SK-N-SH (cell line): ENCODE measurements at regions not wholly inside any gene's neighbourhood (a gene's known extent, or its start where the extent isn't known, plus 50 kb on each side); places are given as distances from the start of the nearest gene placed in this dataset.
A peak's percentile ranks its signal among the peaks of the same experiment; 100 is the strongest.

Experiments
- CTCF ChIA-PET: fragments of 300-600, 350-600 bp; formaldehyde crosslinking; extraction: SDS; loops from one replicate; lab custom pipeline; 2021; lab: Yijun Ruan, JAX
- POLR2A ChIA-PET: fragments of 350-600 bp; sonication (Branson Sonifier 250); formaldehyde crosslinking; extraction: SDS; loops from one replicate; lab custom pipeline; 2020; ENCODE audit warnings: antibody characterized with exemption, inconsistent platforms; lab: Yijun Ruan, JAX
- DNase-seq: peaks from one replicate; pipeline ENCODE4 v3.0.0; 2012
- H2AFZ ChIP-seq: fragments of 200-600 bp; sonication (generic); 2 replicates; pipeline ENCODE4 v1.8.1; 2016; ENCODE audit warnings: antibody characterized with exemption, mild to moderate bottlenecking, low read depth
- H3F3A ChIP-seq: fragments of 200-600 bp; sonication (generic); replicated peaks from 2 replicates; pipeline ENCODE3; 2016; ENCODE audit warnings: antibody characterized with exemption, mild to moderate bottlenecking; ENCODE audit not compliant: insufficient read depth
- H3K27ac ChIP-seq, 2 experiments: fragments of 200-500 bp in 1 of 2; fragments of 200-600 bp in 1 of 2; sonication (Bioruptor generic) in 1 of 2; sonication (generic), shearing (Covaris generic) in 1 of 2; 2 replicates each; pipeline versions ENCODE4 v1.5.1 to v1.6.1; 2014 to 2016; ENCODE audit warnings: low read depth in 2 of 2, inconsistent platforms in 1 of 2, low read length in 1 of 2, mild to moderate bottlenecking in 1 of 2, mixed read lengths in 1 of 2
- H3K27me3 ChIP-seq: fragments of 200-600 bp; sonication (generic), shearing (Covaris generic); 2 replicates; pipeline ENCODE4 v1.6.1; 2016; ENCODE audit warnings: mixed run types; ENCODE audit not compliant: insufficient read depth
- H3K36me3 ChIP-seq, 2 experiments: fragments of 200-500 bp in 1 of 2; fragments of 200-600 bp in 1 of 2; sonication (Bioruptor generic) in 1 of 2; sonication (generic) in 1 of 2; replicated peaks in 1 of 2; 2 replicates each; pipeline versions ENCODE3 to v1.5.1; 2014 to 2016; ENCODE audit warnings: low read length in 1 of 2, mild to moderate bottlenecking in 1 of 2; ENCODE audit not compliant: insufficient read depth in 2 of 2, control insufficient read depth in 1 of 2
- H3K4me1 ChIP-seq, 2 experiments: fragments of 200-500 bp in 1 of 2; fragments of 200-600 bp in 1 of 2; sonication (Bioruptor generic) in 1 of 2; sonication (generic), shearing (Covaris generic) in 1 of 2; 2 replicates each; pipeline versions ENCODE4 v1.5.1 to v1.6.1; 2014 to 2016; ENCODE audit warnings: low read depth in 1 of 2, low read length in 1 of 2, mixed run types in 1 of 2; ENCODE audit not compliant: insufficient read depth in 2 of 2, control insufficient read depth in 1 of 2
- H3K4me2 ChIP-seq: fragments of 200-600 bp; sonication (generic), shearing (Covaris generic); 2 replicates; pipeline ENCODE4 v1.6.1; 2017; ENCODE audit warnings: mixed run types
- H3K4me3 ChIP-seq, 2 experiments: fragments of 200-500 bp in 1 of 2; fragments of 200-600 bp in 1 of 2; sonication (Bioruptor generic) in 1 of 2; sonication (generic), shearing (Covaris generic) in 1 of 2; 2 replicates each; pipeline versions ENCODE4 v1.5.1 to v1.8.1; 2014 to 2016; ENCODE audit warnings: low read depth in 2 of 2, inconsistent platforms in 1 of 2, low read length in 1 of 2, mild to moderate bottlenecking in 1 of 2, mixed read lengths in 1 of 2, moderate library complexity in 1 of 2
- H3K79me2 ChIP-seq: fragments of 200-600 bp; sonication (generic); 2 replicates; pipeline ENCODE4 v1.8.1; 2017; ENCODE audit warnings: mild to moderate bottlenecking; ENCODE audit not compliant: insufficient read depth
- H3K9ac ChIP-seq: fragments of 200-600 bp; sonication (generic); 2 replicates; pipeline ENCODE4 v1.6.1; 2017; ENCODE audit warnings: mixed run types
- H3K9me2 ChIP-seq: fragments of 200-600 bp; sonication (generic); 2 replicates; pipeline ENCODE4 v1.6.1; 2017; ENCODE audit warnings: mixed run types
- H3K9me3 ChIP-seq: fragments of 200-600 bp; sonication (generic); 2 replicates; pipeline ENCODE4 v1.6.1; 2017; ENCODE audit warnings: mixed run types, mild to moderate bottlenecking, moderate library complexity
- H4K20me1 ChIP-seq: fragments of 200-600 bp; sonication (generic); 2 replicates; pipeline ENCODE4 v1.6.1; 2017; ENCODE audit warnings: mild to moderate bottlenecking, mixed run types; ENCODE audit not compliant: insufficient read depth
- CHD2 ChIP-seq: fragments of 150-350 bp; IDR thresholded peaks from 2 replicates; pipeline ENCODE4 v1.6.1; 2018; ENCODE audit warnings: low read length; ENCODE audit not compliant: partially characterized antibody
- CTCF ChIP-seq: fragments of 200-600 bp; sonication (generic); IDR thresholded peaks from 2 replicates; pipeline ENCODE4 v1.6.1; 2017; ENCODE audit warnings: antibody characterized with exemption, mild to moderate bottlenecking, moderate library complexity
- EP300 ChIP-seq, 2 experiments: IDR thresholded peaks; 2 replicates each; pipeline versions ENCODE4 v1.4.0 to v1.6.1; 2012; ENCODE audit warnings: borderline replicate concordance in 1 of 2, low read depth in 1 of 2, low read length in 1 of 2
- EZH2phosphoT487 ChIP-seq: fragments of 200-600 bp; sonication (generic); IDR thresholded peaks from 2 replicates; pipeline ENCODE4 v1.6.1; 2017; ENCODE audit warnings: low read depth, mixed run types, mild to moderate bottlenecking, antibody characterized with exemption, moderate library complexity, borderline replicate concordance
- FOSL2 ChIP-seq: IDR thresholded peaks from 2 replicates; pipeline ENCODE4 v1.4.0; 2012; ENCODE audit warnings: low read depth, mild to moderate bottlenecking, moderate library complexity, borderline replicate concordance
- GATA2 ChIP-seq: sonication (generic); formaldehyde crosslinking; IDR thresholded peaks from 2 replicates; pipeline ENCODE4 v1.5.0; 2020; ENCODE audit warnings: mild to moderate bottlenecking, missing genetic modification reagents
- IRF3 ChIP-seq: fragments of 150-350 bp; IDR thresholded peaks from 2 replicates; pipeline ENCODE4 v1.6.1; 2016; ENCODE audit warnings: mild to moderate bottlenecking, low read depth, low read length
- MXI1 ChIP-seq: IDR thresholded peaks from 2 replicates; pipeline ENCODE4 v1.6.1; 2012; ENCODE audit warnings: mild to moderate bottlenecking, low read depth, low read length, improper control_type of control experiment
- NRF1 ChIP-seq: IDR thresholded peaks from 2 replicates; pipeline ENCODE4 v1.6.1; 2012; ENCODE audit warnings: low read depth, mild to moderate bottlenecking, low read length
- PBX3 ChIP-seq: IDR thresholded peaks from 2 replicates; pipeline ENCODE4; 2012
- RAD21 ChIP-seq: IDR thresholded peaks from 2 replicates; pipeline ENCODE4 v1.6.1; 2012; ENCODE audit warnings: mild to moderate bottlenecking, low read length
- RFX5 ChIP-seq: IDR thresholded peaks from 2 replicates; pipeline ENCODE4 v1.6.1; 2012; ENCODE audit warnings: mild to moderate bottlenecking, improper control_type of control experiment, low read length
- RXRA ChIP-seq: IDR thresholded peaks from 2 replicates; pipeline ENCODE4 v1.4.0; 2012; ENCODE audit warnings: low read depth, mild to moderate bottlenecking, borderline replicate concordance
- SMC3 ChIP-seq: IDR thresholded peaks from 2 replicates; pipeline ENCODE4 v1.6.1; 2012; ENCODE audit warnings: low read depth, low read length, improper control_type of control experiment
- TAF1 ChIP-seq: IDR thresholded peaks from 2 replicates; pipeline ENCODE4 v1.6.1; 2012; ENCODE audit warnings: low read depth, mild to moderate bottlenecking, low read length, moderate library complexity, borderline replicate concordance
- USF1 ChIP-seq: IDR thresholded peaks from 2 replicates; pipeline ENCODE4 v1.4.0; 2012; ENCODE audit warnings: low read depth, borderline replicate concordance
- USF2 ChIP-seq: fragments of 150-350 bp; IDR thresholded peaks from 2 replicates; pipeline ENCODE4 v1.6.1; 2017; ENCODE audit warnings: antibody characterized with exemption, low read length, low read depth, borderline replicate concordance
- YY1 ChIP-seq: IDR thresholded peaks from 2 replicates; pipeline ENCODE4 v1.4.0; 2012; ENCODE audit warnings: low read depth, mild to moderate bottlenecking
- WGBS: methylation state at CpG from one replicate; pipeline ENCODE4 v1.1.6; 2017; ENCODE audit warnings: low lambda C conversion rate; 5-methylcytosine and 5-hydroxymethylcytosine counted together

GRCh38 chr3:95189348-95189747 lies 1126.5 kb downstream of the NSUN3 start (continued):
- TF ChIP-seq RAD21 (no peak), GATA2 (CRISPR knock-in tag) (no peak), CTCF (no peak)

- H3K9ac ChIP-seq: no peak overlapping the region
- H3K27me3 ChIP-seq: no peaks in the 10 kb centered on the region
- H3K9me3 ChIP-seq: no peaks in the 10 kb centered on the region
- no peak overlapping the region for H3K4me3 ChIP-seq
- H3K36me3 ChIP-seq: no peaks in the 10 kb centered on the region
- 39% methylated on average over 4 of the region's 4 CpGs for WGBS
- H3K4me2 ChIP-seq: no peak overlapping the region
- peak; percentile 24; the same call in 1 of the 2 replicates for TF ChIP-seq RAD21
- TF ChIP-seq IRF3: no peak
- 0 out of 2 replicates have a peak, but pooled peaks have one; percentile 23 for TF ChIP-seq GATA2 (CRISPR knock-in tag)
- no peak for TF ChIP-seq NRF1
- TF ChIP-seq, all 33 proteins: peak for 2
- POLR2A ChIA-PET: no interaction called here
- no peaks in the 10 kb centered on the region for H3F3A ChIP-seq
- peak; percentile 5 for DNase-seq
- H3K4me1 ChIP-seq: peaks cover 0 to 3% of the 10 kb centered on the region in 2 experiments; a peak in 2 of 4 replicates
- H3K27ac ChIP-seq: peak overlapping the region in 1 of 2 experiments; percentile 62; a peak in 2 of 4 replicates
- H4K20me1 ChIP-seq: no peaks in the 10 kb centered on the region
- no peaks in the 10 kb centered on the region for H3K79me2 ChIP-seq
- H3K9me2 ChIP-seq: no peaks in the 10 kb centered on the region
- CTCF ChIA-PET: no interaction called here
- H2AFZ ChIP-seq: no peak overlapping the region
Observed at GRCh38 chr3:95197661-95198060, 1134.8 kb downstream of the NSUN3 start.

- no peaks in the 10 kb centered on the region for H3F3A ChIP-seq
- ChIA-PET CTCF (no interaction called here), POLR2A (no interaction called here)
- H3K27me3 ChIP-seq: no peaks in the 10 kb centered on the region
- H3K4me3 ChIP-seq: no peak overlapping the region
- H2AFZ ChIP-seq: no peak overlapping the region
- H3K4me1 ChIP-seq: peaks cover 0 to 3% of the 10 kb centered on the region in 2 experiments; a peak in 2 of 4 replicates
- DNase-seq: no peak
- H3K4me2 ChIP-seq: no peak overlapping the region
- H3K79me2 ChIP-seq: no peaks in the 10 kb centered on the region
- H3K36me3 ChIP-seq: no peaks in the 10 kb centered on the region
- H3K9ac ChIP-seq: no peak overlapping the region
- H3K9me3 ChIP-seq: no peaks in the 10 kb centered on the region
- no peaks in the 10 kb centered on the region for H3K9me2 ChIP-seq
- H3K27ac ChIP-seq: no peak overlapping the region
- 41% methylated on average over 1 of the region's 1 CpG for WGBS
- no peaks in the 10 kb centered on the region for H4K20me1 ChIP-seq
- no peak for TF ChIP-seq EP300 (IDR thresholded peaks at IDR 0.05; ENCODE audit: borderline replicate concordance in 1 of 2, low read depth in 1 of 2, low read length in 1 of 2)
- no peak for TF ChIP-seq CHD2
- no peak for TF ChIP-seq RXRA
- TF ChIP-seq TAF1: no peak
- TF ChIP-seq USF2: no peak
- TF ChIP-seq RFX5: no peak
- no peak for TF ChIP-seq MXI1
- no peak for TF ChIP-seq YY1
- no peak for TF ChIP-seq USF1
- TF ChIP-seq GATA2 (CRISPR knock-in tag): no peak
- no peak for TF ChIP-seq EZH2phosphoT487
- TF ChIP-seq PBX3: no peak
- no peak for TF ChIP-seq FOSL2
- TF ChIP-seq SMC3: no peak
Observed at GRCh38 chr3:95200384-95200783, 1137.5 kb downstream of the NSUN3 start.
